WTC11 (cell line): ENCODE measurements at regions not wholly inside any gene's neighbourhood (a gene's known extent, or its start where the extent isn't known, plus 50 kb on each side); places are given as distances from the start of the nearest gene placed in this dataset.

Experiments
- ATAC-seq: fragments of 200-7000 bp; cut with Tn5 transposase; 2 replicates; pipeline ENCODE4 v1.10.0; 2021; ENCODE audit warnings: mild to moderate bottlenecking, moderate library complexity
- CTCF ChIA-PET: fragments of 300-600 bp; sonication (Branson Sonifier 250); formaldehyde crosslinking; loops from one replicate; lab custom pipeline; 2021; ENCODE audit warnings: antibody characterized with exemption; lab: Charles Lee
- POLR2A ChIA-PET: fragments of 350-600 bp; sonication (Branson Sonifier 250); formaldehyde crosslinking; loops from one replicate; lab custom pipeline; 2021; ENCODE audit warnings: antibody characterized with exemption; lab: Charles Lee
- DNase-seq: peaks from one replicate; pipeline ENCODE4 v3.0.0; 2021; ENCODE audit warnings: low spot score
- H3K27ac Mint-ChIP-seq: 2 replicates; pipeline ENCODE4 v1.8.0; 2021; ENCODE audit warnings: mixed read lengths
- H3K27me3 Mint-ChIP-seq: 2 replicates; pipeline ENCODE4 v1.8.0; 2021; ENCODE audit warnings: low read depth, mild to moderate bottlenecking, moderate library complexity, mixed read lengths
- H3K36me3 Mint-ChIP-seq: 2 replicates; pipeline ENCODE4 v1.8.0; 2021; ENCODE audit warnings: mixed read lengths
- H3K4me1 Mint-ChIP-seq: 2 replicates; pipeline ENCODE4 v1.8.0; 2022; ENCODE audit warnings: mixed read lengths
- H3K4me3 Mint-ChIP-seq: 2 replicates; pipeline ENCODE4 v1.8.0; 2021; ENCODE audit warnings: mild to moderate bottlenecking, moderate library complexity, mixed read lengths
- H3K9me3 Mint-ChIP-seq: 2 replicates; pipeline ENCODE4 v1.8.0; 2021; ENCODE audit warnings: mixed read lengths
- EMX1 ChIP-seq: fragments of 250-450 bp; sonication (Bioruptor Pico); IDR thresholded peaks from 2 replicates; pipeline ENCODE4 v1.8.0; 2021; ENCODE audit warnings: mild to moderate bottlenecking
- FOXP1 ChIP-seq: sonication (generic); formaldehyde crosslinking; IDR thresholded peaks from 2 replicates; pipeline ENCODE4 v1.8.0; 2022; ENCODE audit warnings: missing genetic modification reagents, mild to moderate bottlenecking, moderate library complexity, borderline replicate concordance
- GTF2I ChIP-seq: fragments of 250-450 bp; sonication (Bioruptor Pico); conservative IDR thresholded peaks from 2 replicates; pipeline ENCODE4 v1.4.0; 2021; ENCODE audit warnings: mild to moderate bottlenecking
- JUN ChIP-seq: sonication (generic); formaldehyde crosslinking; IDR thresholded peaks from 2 replicates; pipeline ENCODE4 v1.8.0; 2023; ENCODE audit warnings: mild to moderate bottlenecking, missing genetic modification reagents
- NR1H2 ChIP-seq: sonication (generic); formaldehyde crosslinking; IDR thresholded peaks from 2 replicates; pipeline ENCODE4 v1.9.0; 2021; ENCODE audit warnings: mild to moderate bottlenecking, moderate library complexity, missing genetic modification reagents
- NR3C1 ChIP-seq: sonication (generic); formaldehyde crosslinking; conservative IDR thresholded peaks from 2 replicates; pipeline ENCODE4 v1.8.1; 2023; ENCODE audit warnings: low read depth, mild to moderate bottlenecking, missing genetic modification reagents
- PRDM15 ChIP-seq: sonication (generic); formaldehyde crosslinking; IDR thresholded peaks from 2 replicates; pipeline ENCODE4 v1.8.0; 2022; ENCODE audit warnings: missing genetic modification reagents
- SMAD3 ChIP-seq: sonication (generic); formaldehyde crosslinking; IDR thresholded peaks from 2 replicates; pipeline ENCODE4 v1.8.0; 2022; ENCODE audit warnings: missing genetic modification reagents, mild to moderate bottlenecking, borderline replicate concordance
- SP1 ChIP-seq: sonication (generic); formaldehyde crosslinking; conservative IDR thresholded peaks from 2 replicates; pipeline ENCODE4 v1.8.1; 2022; ENCODE audit warnings: missing genetic modification reagents
- TEAD4 ChIP-seq: sonication (generic); formaldehyde crosslinking; IDR thresholded peaks from 2 replicates; pipeline ENCODE4 v1.8.0; 2022; ENCODE audit warnings: mild to moderate bottlenecking, missing genetic modification reagents
- TP53 ChIP-seq: sonication (generic); formaldehyde crosslinking; IDR thresholded peaks from 2 replicates; pipeline ENCODE4 v1.8.1; 2023; ENCODE audit warnings: mild to moderate bottlenecking, missing genetic modification reagents
- ZNF121 ChIP-seq: sonication (generic); formaldehyde crosslinking; IDR thresholded peaks from 2 replicates; pipeline ENCODE4 v1.8.0; 2023; ENCODE audit warnings: missing genetic modification reagents
- ZNF219 ChIP-seq: sonication (generic); formaldehyde crosslinking; IDR thresholded peaks from 2 replicates; pipeline ENCODE4 v1.8.0; 2023; ENCODE audit warnings: missing genetic modification reagents, mild to moderate bottlenecking, borderline replicate concordance
- ZNF532 ChIP-seq: fragments of 250-450 bp; sonication (Bioruptor Pico); IDR thresholded peaks from 2 replicates; pipeline ENCODE4 v1.9.0; 2021; ENCODE audit warnings: mild to moderate bottlenecking, borderline replicate concordance
- TF ChIP-seq, protein P1 (sequence below): sonication (generic); formaldehyde crosslinking; IDR thresholded peaks from 2 replicates; pipeline ENCODE4 v1.8.1; 2023; ENCODE audit warnings: mild to moderate bottlenecking, missing genetic modification reagents
- TF ChIP-seq, protein P2 (sequence below): sonication (generic); formaldehyde crosslinking; IDR thresholded peaks from 2 replicates; pipeline ENCODE4 v1.8.1; 2023; ENCODE audit warnings: mild to moderate bottlenecking, missing genetic modification reagents, moderate library complexity
- TF ChIP-seq, protein P3 (sequence below): sonication (generic); formaldehyde crosslinking; IDR thresholded peaks from 2 replicates; pipeline ENCODE4 v1.8.0; 2022; ENCODE audit warnings: mild to moderate bottlenecking, missing genetic modification reagents
- TF ChIP-seq, protein P4 (sequence below): sonication (generic); formaldehyde crosslinking; conservative IDR thresholded peaks from 2 replicates; pipeline ENCODE4 v1.8.1; 2022; ENCODE audit warnings: mild to moderate bottlenecking, missing genetic modification reagents

- TF ChIP-seq ZNF219 (CRISPR knock-in tag) = no peak
- TF ChIP-seq, protein P1, sequence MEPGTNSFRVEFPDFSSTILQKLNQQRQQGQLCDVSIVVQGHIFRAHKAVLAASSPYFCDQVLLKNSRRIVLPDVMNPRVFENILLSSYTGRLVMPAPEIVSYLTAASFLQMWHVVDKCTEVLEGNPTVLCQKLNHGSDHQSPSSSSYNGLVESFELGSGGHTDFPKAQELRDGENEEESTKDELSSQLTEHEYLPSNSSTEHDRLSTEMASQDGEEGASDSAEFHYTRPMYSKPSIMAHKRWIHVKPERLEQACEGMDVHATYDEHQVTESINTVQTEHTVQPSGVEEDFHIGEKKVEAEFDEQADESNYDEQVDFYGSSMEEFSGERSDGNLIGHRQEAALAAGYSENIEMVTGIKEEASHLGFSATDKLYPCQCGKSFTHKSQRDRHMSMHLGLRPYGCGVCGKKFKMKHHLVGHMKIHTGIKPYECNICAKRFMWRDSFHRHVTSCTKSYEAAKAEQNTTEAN (CRISPR knock-in tag) = no peak
- no peak for TF ChIP-seq NR1H2 (CRISPR knock-in tag)
- no peak for TF ChIP-seq JUN (CRISPR knock-in tag)
- TF ChIP-seq ZNF532 (CRISPR knock-in tag) = no peak
- TF ChIP-seq, protein P2, sequence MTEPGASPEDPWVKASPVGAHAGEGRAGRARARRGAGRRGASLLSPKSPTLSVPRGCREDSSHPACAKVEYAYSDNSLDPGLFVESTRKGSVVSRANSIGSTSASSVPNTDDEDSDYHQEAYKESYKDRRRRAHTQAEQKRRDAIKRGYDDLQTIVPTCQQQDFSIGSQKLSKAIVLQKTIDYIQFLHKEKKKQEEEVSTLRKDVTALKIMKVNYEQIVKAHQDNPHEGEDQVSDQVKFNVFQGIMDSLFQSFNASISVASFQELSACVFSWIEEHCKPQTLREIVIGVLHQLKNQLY (CRISPR knock-in tag) = no peak
- TF ChIP-seq NR3C1 = no peak
- TF ChIP-seq FOXP1 (CRISPR knock-in tag) = no peak
- TF ChIP-seq, all 79 proteins: peak for 0
- ChIA-PET POLR2A (interaction anchor here (1.4 kb wide), 1 partner anchor 222 kb away, joined by 5 read pairs; no protein-coding TSS in a partner anchor), CTCF (interaction anchor here (1.5 to 1.7 kb wide), 2 partner anchors 13 to 222 kb away, joined by 8 to 10 read pairs; no protein-coding TSS in a partner anchor)
- Mint-ChIP-seq H3K36me3 (no peaks in the 10 kb centered on the region), H3K4me3 (no peak overlapping the region), H3K27me3 (peaks cover 3% of the 10 kb centered on the region; the same call in 1 of the 2 replicates), H3K4me1 (peaks cover 19% of the 10 kb centered on the region), H3K27ac (no peak overlapping the region), H3K9me3 (peaks cover 6% of the 10 kb centered on the region)
- no peak for DNase-seq
- no peak for ATAC-seq
Observed at GRCh38 chr1:181202986-181203555, 114.6 kb downstream of the IER5 start.

DNA sequence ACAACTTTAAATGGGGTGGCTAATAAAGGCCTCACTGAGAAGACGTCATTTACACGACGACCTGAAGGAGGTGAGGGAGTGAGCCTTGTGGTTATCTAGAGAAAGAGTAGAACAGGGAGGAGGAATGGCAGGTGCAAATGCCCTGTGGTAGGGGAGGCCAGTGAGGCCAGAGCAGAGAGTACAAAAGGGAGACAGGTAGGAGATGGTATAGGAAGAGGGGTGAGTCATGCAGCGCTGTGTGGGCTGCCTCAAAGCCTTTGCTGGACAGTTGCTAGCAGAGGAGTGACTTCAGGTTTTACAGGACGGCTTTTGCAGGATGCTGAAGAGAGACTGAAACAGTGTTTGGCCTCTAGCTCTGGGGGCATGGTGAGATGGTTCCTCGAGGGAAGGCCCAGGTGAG lies 116.0 kb downstream of the IER5 start:
- no peak overlapping the region for H3K27ac Mint-ChIP-seq
- TF ChIP-seq GTF2I (CRISPR knock-in tag) (peak; percentile 76; the same call in 1 of the 2 replicates), ZNF219 (CRISPR knock-in tag) (no peak)
- H3K36me3 Mint-ChIP-seq = no peaks in the 10 kb centered on the region
- DNase-seq (no peak), ATAC-seq (no peak)
- H3K4me1 Mint-ChIP-seq = peaks cover 20% of the 10 kb centered on the region
- no peaks in the 10 kb centered on the region; the same call in 1 of the 2 replicates for H3K27me3 Mint-ChIP-seq
- ChIA-PET CTCF (no interaction called here), POLR2A (no interaction called here)
- peaks cover 6% of the 10 kb centered on the region for H3K9me3 Mint-ChIP-seq
- H3K4me3 Mint-ChIP-seq = no peak overlapping the region

- CTCF ChIA-PET = interaction anchor here (0.9 to 1.3 kb wide), 2 partner anchors 18 to 219 kb away, joined by 3 to 5 read pairs; no protein-coding TSS in a partner anchor
- ATAC-seq (peak; percentile 54), DNase-seq (no peak)
- H3K27ac Mint-ChIP-seq = no peak overlapping the region
- H3K36me3 Mint-ChIP-seq = no peaks in the 10 kb centered on the region
- H3K27me3 Mint-ChIP-seq = no peaks in the 10 kb centered on the region; the same call in 1 of the 2 replicates
- POLR2A ChIA-PET = no interaction called here
- H3K4me1 Mint-ChIP-seq = peaks cover 20% of the 10 kb centered on the region
- H3K4me3 Mint-ChIP-seq = no peak overlapping the region
- H3K9me3 Mint-ChIP-seq = peaks cover under 1% of the 10 kb centered on the region; the same call in 1 of the 2 replicates
- TF ChIP-seq, protein P3, sequence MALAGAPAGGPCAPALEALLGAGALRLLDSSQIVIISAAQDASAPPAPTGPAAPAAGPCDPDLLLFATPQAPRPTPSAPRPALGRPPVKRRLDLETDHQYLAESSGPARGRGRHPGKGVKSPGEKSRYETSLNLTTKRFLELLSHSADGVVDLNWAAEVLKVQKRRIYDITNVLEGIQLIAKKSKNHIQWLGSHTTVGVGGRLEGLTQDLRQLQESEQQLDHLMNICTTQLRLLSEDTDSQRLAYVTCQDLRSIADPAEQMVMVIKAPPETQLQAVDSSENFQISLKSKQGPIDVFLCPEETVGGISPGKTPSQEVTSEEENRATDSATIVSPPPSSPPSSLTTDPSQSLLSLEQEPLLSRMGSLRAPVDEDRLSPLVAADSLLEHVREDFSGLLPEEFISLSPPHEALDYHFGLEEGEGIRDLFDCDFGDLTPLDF (CRISPR knock-in tag) = no peak
- TF ChIP-seq TP53 (CRISPR knock-in tag) (no peak), NR3C1 (no peak), SP1 (CRISPR knock-in tag) (no peak), SMAD3 (CRISPR knock-in tag) (no peak), EMX1 (CRISPR knock-in tag) (no peak), TEAD4 (CRISPR knock-in tag) (no peak), PRDM15 (CRISPR knock-in tag) (no peak), FOXP1 (CRISPR knock-in tag) (no peak), ZNF121 (CRISPR knock-in tag) (no peak)
- TF ChIP-seq, protein P4, sequence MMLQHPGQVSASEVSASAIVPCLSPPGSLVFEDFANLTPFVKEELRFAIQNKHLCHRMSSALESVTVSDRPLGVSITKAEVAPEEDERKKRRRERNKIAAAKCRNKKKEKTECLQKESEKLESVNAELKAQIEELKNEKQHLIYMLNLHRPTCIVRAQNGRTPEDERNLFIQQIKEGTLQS (CRISPR knock-in tag) = no peak
Observed at GRCh38 chr1:181205901-181206300, 117.4 kb downstream of the IER5 start.
